Neural cell (in vitro differentiated cells): ENCODE measurements at regions not wholly inside any gene's neighbourhood (a gene's known extent, or its start where the extent isn't known, plus 50 kb on each side); places are given as distances from the start of the nearest gene placed in this dataset.

Source experiments
- EZH2 ChIP-seq: fragments of 200-600, 300-800 bp; shearing (Covaris generic), sonication (generic); IDR thresholded peaks from 2 replicates; pipeline ENCODE4 v1.6.1; 2014; ENCODE audit warnings: antibody characterized with exemption, low read length, borderline replicate concordance, mild to moderate bottlenecking; ENCODE audit not compliant: insufficient read depth, poor library complexity, severe bottlenecking
- TF ChIP-seq, protein P1 (sequence below): fragments of 450-650 bp; IDR thresholded peaks from 2 replicates; pipeline ENCODE4 v1.5.1; 2014; ENCODE audit warnings: antibody characterized with exemption, mild to moderate bottlenecking, moderate library complexity; ENCODE audit not compliant: poor library complexity, severe bottlenecking

- TF ChIP-seq, protein P1, sequence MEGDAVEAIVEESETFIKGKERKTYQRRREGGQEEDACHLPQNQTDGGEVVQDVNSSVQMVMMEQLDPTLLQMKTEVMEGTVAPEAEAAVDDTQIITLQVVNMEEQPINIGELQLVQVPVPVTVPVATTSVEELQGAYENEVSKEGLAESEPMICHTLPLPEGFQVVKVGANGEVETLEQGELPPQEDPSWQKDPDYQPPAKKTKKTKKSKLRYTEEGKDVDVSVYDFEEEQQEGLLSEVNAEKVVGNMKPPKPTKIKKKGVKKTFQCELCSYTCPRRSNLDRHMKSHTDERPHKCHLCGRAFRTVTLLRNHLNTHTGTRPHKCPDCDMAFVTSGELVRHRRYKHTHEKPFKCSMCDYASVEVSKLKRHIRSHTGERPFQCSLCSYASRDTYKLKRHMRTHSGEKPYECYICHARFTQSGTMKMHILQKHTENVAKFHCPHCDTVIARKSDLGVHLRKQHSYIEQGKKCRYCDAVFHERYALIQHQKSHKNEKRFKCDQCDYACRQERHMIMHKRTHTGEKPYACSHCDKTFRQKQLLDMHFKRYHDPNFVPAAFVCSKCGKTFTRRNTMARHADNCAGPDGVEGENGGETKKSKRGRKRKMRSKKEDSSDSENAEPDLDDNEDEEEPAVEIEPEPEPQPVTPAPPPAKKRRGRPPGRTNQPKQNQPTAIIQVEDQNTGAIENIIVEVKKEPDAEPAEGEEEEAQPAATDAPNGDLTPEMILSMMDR = no peak
- no peak for TF ChIP-seq EZH2
Measured at GRCh38 chr21:22880573-22880972, 1882.4 kb downstream of the NCAM2 start.
